ENCODE measurements at regions not wholly inside any gene's neighbourhood (a gene's known extent, or its start where the extent isn't known, plus 50 kb on each side); places are given as distances from the start of the nearest gene placed in this dataset.
"Not testable (repeated sequence)": the region's sequence is repeated elsewhere in the genome, so short reads cannot be mapped to it uniquely, and the experiment has no call there.

DNA sequence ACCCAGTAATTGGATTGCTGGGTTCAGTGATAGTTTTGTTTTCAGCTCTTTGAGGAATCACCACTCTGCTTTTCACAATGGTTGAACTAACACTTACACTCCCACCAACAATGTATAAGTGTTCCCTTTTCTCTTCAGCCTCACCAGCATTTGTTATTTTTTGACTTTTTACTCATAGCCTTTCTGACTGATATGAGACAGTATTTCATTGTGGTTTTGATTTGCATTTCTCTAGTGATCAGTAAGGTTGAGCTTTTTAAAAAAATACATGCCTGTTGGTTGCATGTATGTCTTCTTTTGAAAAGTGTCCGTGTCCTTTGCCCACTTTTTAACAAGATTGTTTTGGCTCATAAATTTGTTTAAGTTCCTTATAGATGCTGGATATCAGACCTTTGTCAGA lies 185.7 kb upstream of the CCNH start:
- Mint-ChIP-seq H3K27me3 (no peaks in the 10 kb centered on the region), H3K36me3 (ENCODE audit: low read depth) (no peaks in the 10 kb centered on the region), H3K4me1 (no peaks in the 10 kb centered on the region), H3K4me3 (no peak overlapping the region), H3K27ac (no peak overlapping the region), H3K9me3 (no peaks in the 10 kb centered on the region)
- DNase-seq = no peak
- ChIA-PET POLR2A (no interaction called here), CTCF (no interaction called here)

DNA sequence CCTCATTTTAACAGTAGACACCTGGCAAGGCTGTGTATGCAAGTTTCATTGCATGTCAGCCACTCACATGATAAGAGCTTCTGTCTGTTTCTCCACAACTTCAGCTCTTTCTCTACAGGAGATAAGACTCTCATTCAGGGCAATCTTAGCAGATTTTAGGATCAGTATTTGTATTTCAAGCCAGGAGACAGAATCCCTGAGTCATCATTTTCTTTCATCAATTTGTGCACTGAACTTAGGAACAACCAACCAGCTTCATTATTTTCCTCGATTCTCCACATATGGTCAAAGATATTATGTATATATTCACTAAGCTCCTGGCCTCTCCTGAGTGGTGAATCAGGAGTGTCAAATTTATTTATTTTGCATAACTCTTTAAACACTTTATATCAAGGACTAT lies 181.8 kb upstream of the CCNH start:
- Mint-ChIP-seq H3K27me3 (no peaks in the 10 kb centered on the region), H3K27ac (no peak overlapping the region), H3K4me1 (no peaks in the 10 kb centered on the region), H3K9me3 (no peaks in the 10 kb centered on the region), H3K36me3 (ENCODE audit: low read depth) (no peaks in the 10 kb centered on the region), H3K4me3 (no peak overlapping the region)
- ChIA-PET POLR2A (no interaction called here), CTCF (no interaction called here)
- DNase-seq = no peak

DNA sequence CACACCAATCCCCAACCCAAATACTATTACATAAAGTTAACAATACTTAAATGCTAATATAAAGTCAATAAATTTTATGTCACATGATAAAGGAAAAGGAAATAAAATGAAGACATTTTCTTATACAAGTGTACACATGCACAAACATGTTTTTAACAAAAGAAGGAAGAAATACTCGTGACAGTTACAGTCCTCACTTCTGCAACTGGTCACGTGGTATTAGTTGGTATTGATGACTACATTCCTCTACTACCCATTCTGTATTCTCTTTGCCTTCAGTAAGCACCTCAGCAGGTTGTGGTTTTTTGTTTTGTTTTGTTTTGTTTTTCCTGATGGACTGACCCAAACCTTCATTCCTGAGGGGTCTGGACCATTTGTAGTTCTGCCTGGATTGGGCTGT lies 176.9 kb upstream of the CCNH start:
- Mint-ChIP-seq H3K27ac (no peak overlapping the region), H3K27me3 (no peaks in the 10 kb centered on the region), H3K4me1 (no peaks in the 10 kb centered on the region), H3K36me3 (ENCODE audit: low read depth) (no peaks in the 10 kb centered on the region), H3K9me3 (no peaks in the 10 kb centered on the region), H3K4me3 (no peak overlapping the region)
- POLR2A ChIA-PET = no interaction called here
- CTCF ChIA-PET = no interaction called here
- no peak for DNase-seq

DNA sequence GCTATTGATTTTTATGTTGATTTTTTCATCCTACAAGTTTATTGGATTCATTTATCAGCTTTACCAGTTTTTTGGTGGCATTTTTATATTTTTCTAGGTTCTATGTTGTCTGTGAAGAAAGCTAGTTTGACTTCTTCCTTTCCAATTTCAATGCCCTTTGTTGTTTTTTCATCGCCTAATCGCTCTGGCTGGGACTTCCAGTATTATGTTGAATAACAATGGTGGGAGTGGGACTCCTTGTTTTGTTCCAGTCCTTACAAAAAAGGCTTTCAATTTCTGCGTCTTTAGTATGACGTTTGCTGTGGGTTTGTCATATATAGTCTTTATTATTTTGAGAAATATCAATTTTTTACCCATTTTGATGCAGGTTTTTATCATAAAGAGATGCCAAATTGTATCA lies 175.6 kb upstream of the CCNH start:
- H3K4me3 Mint-ChIP-seq = no peak overlapping the region
- H3K9me3 Mint-ChIP-seq = no peaks in the 10 kb centered on the region
- ChIA-PET CTCF (no interaction called here), POLR2A (no interaction called here)
- no peak overlapping the region for H3K27ac Mint-ChIP-seq
- H3K27me3 Mint-ChIP-seq = no peaks in the 10 kb centered on the region
- DNase-seq = no peak
- no peaks in the 10 kb centered on the region for H3K36me3 Mint-ChIP-seq (ENCODE audit: low read depth)
- no peaks in the 10 kb centered on the region for H3K4me1 Mint-ChIP-seq

DNA sequence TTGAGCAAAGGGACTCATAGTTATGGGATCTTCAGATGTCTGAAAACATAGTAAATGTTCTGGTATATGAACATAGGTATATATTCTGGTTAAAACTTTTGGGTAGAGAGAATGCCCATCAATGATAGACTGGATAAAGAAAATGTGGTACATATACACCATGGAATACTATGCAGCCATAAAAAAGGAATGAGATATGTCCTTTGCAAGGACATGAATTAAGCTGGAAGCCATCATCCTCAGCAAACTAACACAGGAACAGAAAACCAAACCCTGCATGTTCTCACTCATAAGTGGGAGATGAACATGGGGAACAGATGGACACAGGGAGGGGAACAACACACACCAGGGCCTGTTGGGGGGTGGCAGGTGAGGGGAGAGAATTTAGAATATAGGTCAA lies 171.0 kb upstream of the CCNH start:
- H3K9me3 Mint-ChIP-seq; CTCF ChIA-PET; H3K4me1 Mint-ChIP-seq; POLR2A ChIA-PET; H3K27me3 Mint-ChIP-seq; H3K4me3 Mint-ChIP-seq; DNase-seq; H3K36me3 Mint-ChIP-seq (ENCODE audit: low read depth); H3K27ac Mint-ChIP-seq: not testable (repeated sequence)

DNA sequence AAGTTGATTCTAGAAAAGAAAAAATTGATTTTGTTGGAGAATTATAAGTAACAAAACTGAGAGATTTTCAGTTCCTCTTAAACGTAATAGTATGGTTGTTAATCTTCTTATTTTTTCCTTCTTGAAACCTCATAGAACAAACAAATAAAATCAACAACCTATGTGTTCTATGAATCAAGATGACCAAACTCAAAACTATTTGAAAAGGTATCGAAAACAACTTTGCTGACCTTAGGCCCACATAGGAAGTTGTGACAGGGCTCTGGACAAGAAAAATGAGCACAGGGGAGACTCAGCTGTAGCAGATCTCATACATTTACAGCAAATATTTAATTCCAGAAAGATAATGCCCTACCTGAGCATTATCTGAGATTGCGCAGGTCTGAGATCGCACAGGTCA lies 169.4 kb upstream of the CCNH start:
- H3K4me1 Mint-ChIP-seq = no peaks in the 10 kb centered on the region
- H3K36me3 Mint-ChIP-seq (ENCODE audit: low read depth) = no peaks in the 10 kb centered on the region
- DNase-seq = no peak
- no peak overlapping the region for H3K27ac Mint-ChIP-seq
- H3K4me3 Mint-ChIP-seq = no peak overlapping the region
- H3K9me3 Mint-ChIP-seq = no peaks in the 10 kb centered on the region
- H3K27me3 Mint-ChIP-seq = no peaks in the 10 kb centered on the region
- CTCF ChIA-PET = no interaction called here
- POLR2A ChIA-PET = no interaction called here

DNA sequence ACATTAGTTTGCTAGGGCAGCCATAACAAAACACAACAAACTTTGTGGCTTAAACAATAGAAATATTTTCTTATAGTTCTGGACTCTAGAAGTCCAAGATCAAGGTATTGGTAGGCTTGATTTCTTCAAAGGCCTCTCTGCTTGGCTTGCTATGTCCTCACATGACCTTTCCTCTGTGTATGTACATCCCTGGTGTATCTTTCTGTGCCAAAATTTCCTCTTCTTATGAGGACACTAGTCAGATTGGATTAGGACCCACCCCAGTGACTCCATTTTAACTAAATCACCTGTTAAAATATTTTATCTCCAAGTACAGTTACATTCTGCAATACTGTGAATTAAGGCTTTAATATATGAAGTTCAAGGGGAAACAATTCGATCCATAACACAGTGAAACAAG lies 168.9 kb upstream of the CCNH start:
- no peaks in the 10 kb centered on the region for H3K36me3 Mint-ChIP-seq (ENCODE audit: low read depth)
- no peak overlapping the region for H3K27ac Mint-ChIP-seq
- no peak for DNase-seq
- no peak overlapping the region for H3K4me3 Mint-ChIP-seq
- no peaks in the 10 kb centered on the region for H3K9me3 Mint-ChIP-seq
- ChIA-PET POLR2A (no interaction called here), CTCF (no interaction called here)
- H3K4me1 Mint-ChIP-seq = no peaks in the 10 kb centered on the region
- no peaks in the 10 kb centered on the region for H3K27me3 Mint-ChIP-seq

DNA sequence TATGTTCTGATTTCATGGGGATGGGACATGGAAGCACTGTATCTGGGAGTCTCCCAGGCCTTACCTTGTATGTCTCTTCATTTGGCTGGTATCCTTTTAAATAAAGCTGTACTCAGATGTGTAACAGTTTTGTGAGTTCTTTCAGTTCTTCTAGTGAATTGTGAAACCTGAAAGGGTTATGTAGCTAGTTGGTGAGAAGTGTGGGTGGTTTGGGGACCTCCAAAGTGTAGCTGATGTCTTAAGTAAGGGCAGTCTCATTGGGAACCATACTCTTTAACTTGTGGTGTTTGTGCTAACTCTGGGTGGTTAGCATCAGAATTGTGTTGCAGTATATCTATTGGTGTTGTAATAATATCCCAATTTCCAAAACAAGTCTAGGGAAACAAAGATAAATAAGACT lies 166.9 kb upstream of the CCNH start:
- Mint-ChIP-seq H3K4me3 (no peak overlapping the region), H3K27me3 (no peaks in the 10 kb centered on the region), H3K4me1 (no peaks in the 10 kb centered on the region), H3K36me3 (ENCODE audit: low read depth) (no peaks in the 10 kb centered on the region), H3K27ac (no peak overlapping the region), H3K9me3 (no peaks in the 10 kb centered on the region)
- POLR2A ChIA-PET = no interaction called here
- CTCF ChIA-PET = no interaction called here
- no peak for DNase-seq

DNA sequence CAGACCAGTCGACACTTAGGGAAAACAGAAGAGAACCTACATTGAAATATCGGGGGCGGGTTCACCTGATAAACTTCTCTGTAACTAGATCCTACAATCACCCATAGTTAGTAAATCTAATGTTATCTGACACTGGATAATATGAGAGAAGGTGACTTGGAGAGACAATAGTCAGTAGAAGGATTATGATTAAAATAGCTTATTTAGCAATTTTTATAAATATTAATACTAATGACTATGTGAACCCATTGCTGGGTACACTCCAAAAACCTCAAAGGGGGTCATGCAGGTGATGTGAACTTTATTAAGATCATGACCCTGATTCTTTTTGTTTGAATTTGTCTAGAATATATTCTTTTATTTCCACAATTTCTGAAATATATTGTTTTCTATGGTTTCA lies 164.1 kb upstream of the CCNH start:
- CTCF ChIA-PET = no interaction called here
- H3K27ac Mint-ChIP-seq = no peak overlapping the region
- DNase-seq = no peak
- no peaks in the 10 kb centered on the region for H3K9me3 Mint-ChIP-seq
- H3K4me3 Mint-ChIP-seq = no peak overlapping the region
- POLR2A ChIA-PET = no interaction called here
- H3K27me3 Mint-ChIP-seq = no peaks in the 10 kb centered on the region
- H3K4me1 Mint-ChIP-seq = no peaks in the 10 kb centered on the region
- H3K36me3 Mint-ChIP-seq (ENCODE audit: low read depth) = no peaks in the 10 kb centered on the region

DNA sequence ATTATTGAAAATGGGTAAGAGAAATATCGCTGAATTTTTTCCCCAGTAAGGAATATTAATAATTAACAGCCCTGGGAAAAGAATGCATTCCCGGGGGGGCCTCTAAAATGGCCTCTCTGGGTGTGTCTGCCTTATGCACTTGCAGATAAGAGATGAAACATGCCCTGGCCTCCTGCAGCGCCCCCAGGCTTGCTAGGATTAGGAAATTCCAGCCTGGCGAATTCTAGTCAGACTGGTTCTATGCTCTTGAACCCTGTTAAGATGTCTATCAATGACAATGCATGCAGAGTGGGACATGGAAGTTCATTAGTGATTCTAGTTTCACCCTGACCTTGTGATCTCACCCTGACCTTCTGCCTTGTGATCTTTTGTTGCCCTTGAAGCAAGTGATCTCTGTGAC lies 163.6 kb upstream of the CCNH start:
- CTCF ChIA-PET; H3K27me3 Mint-ChIP-seq; H3K4me1 Mint-ChIP-seq; DNase-seq; H3K9me3 Mint-ChIP-seq; POLR2A ChIA-PET; H3K27ac Mint-ChIP-seq; H3K4me3 Mint-ChIP-seq; H3K36me3 Mint-ChIP-seq (ENCODE audit: low read depth): not testable (repeated sequence)

DNA sequence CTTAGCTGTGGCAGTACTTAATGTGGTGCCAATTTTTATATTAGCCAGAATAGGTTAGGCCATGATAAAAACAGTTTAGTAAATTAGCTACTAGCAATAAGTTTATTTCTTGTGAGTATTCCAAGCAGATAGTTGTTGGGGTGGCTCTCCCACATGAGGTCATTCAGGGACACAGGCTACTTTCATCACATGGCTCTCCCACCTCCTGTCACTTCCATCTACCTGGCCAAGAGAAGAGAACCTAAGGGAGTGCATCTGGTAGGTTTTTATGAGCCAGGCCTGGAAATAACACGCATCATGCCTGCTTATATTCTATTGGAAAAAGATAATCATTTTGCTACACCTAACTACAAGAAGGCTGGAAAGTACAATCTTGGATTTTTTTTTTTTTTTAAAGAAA lies 161.4 kb upstream of the CCNH start:
- no peaks in the 10 kb centered on the region for H3K36me3 Mint-ChIP-seq (ENCODE audit: low read depth)
- POLR2A ChIA-PET = no interaction called here
- CTCF ChIA-PET = no interaction called here
- H3K4me3 Mint-ChIP-seq = no peak overlapping the region
- H3K9me3 Mint-ChIP-seq = no peaks in the 10 kb centered on the region
- no peak overlapping the region for H3K27ac Mint-ChIP-seq
- no peaks in the 10 kb centered on the region for H3K27me3 Mint-ChIP-seq
- no peak for DNase-seq
- H3K4me1 Mint-ChIP-seq = no peaks in the 10 kb centered on the region

DNA sequence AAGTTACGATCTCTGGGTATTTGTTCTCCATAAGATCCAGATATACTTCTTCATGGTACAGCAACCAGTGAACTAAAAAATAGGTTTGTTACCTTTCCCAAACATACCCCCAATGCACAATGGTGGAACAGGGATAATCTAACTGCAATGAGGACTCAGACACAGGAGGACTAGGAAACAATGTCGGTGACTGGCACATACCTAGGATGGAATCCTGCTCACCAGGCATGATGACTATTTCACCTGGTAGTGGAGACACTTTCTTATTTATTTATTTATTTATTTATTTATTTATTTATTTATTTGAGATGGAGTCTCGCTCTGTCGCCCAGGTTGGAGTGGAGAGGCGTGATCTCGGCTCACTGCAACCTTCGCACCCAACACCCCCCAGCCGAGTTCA lies 159.9 kb upstream of the CCNH start:
- Mint-ChIP-seq H3K27me3 (no peaks in the 10 kb centered on the region), H3K9me3 (no peaks in the 10 kb centered on the region), H3K4me3 (no peak overlapping the region), H3K27ac (no peak overlapping the region), H3K4me1 (no peaks in the 10 kb centered on the region), H3K36me3 (ENCODE audit: low read depth) (no peaks in the 10 kb centered on the region)
- POLR2A ChIA-PET = no interaction called here
- CTCF ChIA-PET = no interaction called here
- DNase-seq = no peak

DNA sequence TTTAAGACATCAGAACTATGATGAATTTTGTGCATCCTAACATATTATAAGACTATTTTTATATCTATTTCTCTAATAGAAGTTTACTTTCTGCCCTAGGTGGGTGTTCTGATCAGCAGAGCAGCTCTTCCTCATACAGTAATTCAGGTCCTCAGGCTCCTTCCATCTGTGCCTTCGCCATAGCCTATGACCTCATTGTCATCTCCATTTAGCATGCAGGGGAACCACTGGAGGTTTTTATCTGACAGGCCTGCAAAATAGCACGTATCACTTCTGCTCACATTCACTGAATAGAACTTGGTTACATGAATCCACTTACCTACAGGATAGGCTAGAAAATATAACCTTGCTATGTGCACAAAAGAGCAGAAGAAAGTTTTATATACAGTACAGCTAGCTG lies 159.4 kb upstream of the CCNH start:
- no peaks in the 10 kb centered on the region for H3K9me3 Mint-ChIP-seq
- no peak overlapping the region for H3K27ac Mint-ChIP-seq
- H3K4me3 Mint-ChIP-seq = no peak overlapping the region

DNA sequence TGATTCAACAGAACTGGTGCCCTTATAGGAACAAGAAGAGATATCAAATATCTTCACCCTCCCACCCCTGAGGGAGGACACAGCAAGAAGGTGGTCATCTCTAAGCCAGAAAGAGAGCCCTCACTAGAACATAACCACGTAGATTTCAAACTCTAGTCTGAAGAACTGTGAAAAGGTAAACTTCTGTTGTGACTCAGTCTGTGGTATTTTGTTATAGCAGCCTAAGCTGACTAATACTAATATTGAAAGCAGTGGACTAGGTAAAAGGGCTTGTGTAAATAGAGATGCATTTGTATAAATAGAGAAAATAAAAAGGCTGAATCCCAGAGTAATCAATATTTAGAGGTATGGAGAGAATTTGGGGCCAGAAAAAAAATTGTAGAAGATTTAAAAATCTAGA lies 157.6 kb upstream of the CCNH start:
- H3K4me1 Mint-ChIP-seq = no peaks in the 10 kb centered on the region
- ChIA-PET CTCF (no interaction called here), POLR2A (no interaction called here)
- no peaks in the 10 kb centered on the region for H3K27me3 Mint-ChIP-seq
- no peaks in the 10 kb centered on the region for H3K9me3 Mint-ChIP-seq
- no peak overlapping the region for H3K27ac Mint-ChIP-seq
- no peaks in the 10 kb centered on the region for H3K36me3 Mint-ChIP-seq (ENCODE audit: low read depth)
- H3K4me3 Mint-ChIP-seq = no peak overlapping the region
- no peak for DNase-seq

More for the DNA sequence above, 159.4 kb upstream of the CCNH start:
- Mint-ChIP-seq H3K4me1 (no peaks in the 10 kb centered on the region), H3K36me3 (ENCODE audit: low read depth) (no peaks in the 10 kb centered on the region), H3K27me3 (no peaks in the 10 kb centered on the region)
- ChIA-PET POLR2A (no interaction called here), CTCF (no interaction called here)
- DNase-seq = no peak

DNA sequence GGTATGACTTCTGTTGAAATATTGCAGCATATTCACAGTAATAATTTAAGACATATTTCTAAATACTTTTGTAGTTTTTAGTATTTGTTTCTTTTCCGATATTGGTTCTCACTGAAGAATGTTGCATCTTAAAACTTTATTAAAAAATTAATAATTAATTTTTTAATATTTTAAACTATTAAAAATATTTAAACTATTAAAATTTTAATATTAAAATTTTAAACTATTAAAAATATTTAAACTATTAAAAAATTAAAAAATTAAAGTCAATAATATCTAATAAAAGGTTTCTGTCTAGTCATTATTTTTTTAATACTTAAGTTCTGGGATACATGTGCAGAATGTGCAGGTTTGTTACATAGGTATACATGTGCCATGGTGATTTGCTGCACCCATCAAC lies 149.3 kb upstream of the CCNH start:
- Mint-ChIP-seq H3K27me3 (no peaks in the 10 kb centered on the region), H3K4me1 (no peaks in the 10 kb centered on the region), H3K27ac (no peak overlapping the region), H3K36me3 (ENCODE audit: low read depth) (no peaks in the 10 kb centered on the region), H3K4me3 (no peak overlapping the region), H3K9me3 (no peaks in the 10 kb centered on the region)
- ChIA-PET POLR2A (no interaction called here), CTCF (no interaction called here)
- DNase-seq = no peak

Measured in activated CD4-positive, alpha-beta T cell treated with anti-CD3 and anti-CD28 coated beads, Interleukin-2, amount 10 ng/mL, durations not matched to agents 7 days and 5 days (primary cell).